Hepatocyte (in vitro differentiated cells): ENCODE measurements at regions not wholly inside any gene's neighbourhood (a gene's known extent, or its start where the extent isn't known, plus 50 kb on each side); places are given as distances from the start of the nearest gene placed in this dataset.

ENCODE experiments used
- DNase-seq: peaks from one replicate; pipeline ENCODE4 v3.0.0-alpha.2; 2016; ENCODE audit warnings: low spot score
- H2AFZ ChIP-seq: fragments of 200-600 bp; sonication (generic); 2 replicates; pipeline ENCODE4 v1.6.0; 2016; ENCODE audit warnings: antibody characterized with exemption, mild to moderate bottlenecking
- H3K27ac ChIP-seq: fragments of 200-600 bp; sonication (generic); 2 replicates; pipeline ENCODE4 v1.5.1; 2016; ENCODE audit warnings: mild to moderate bottlenecking
- H3K27me3 ChIP-seq: fragments of 200-600 bp; sonication (generic); 2 replicates; pipeline ENCODE4 v1.6.1; 2016
- H3K36me3 ChIP-seq: fragments of 200-600 bp; sonication (generic); replicated peaks from 2 replicates; pipeline ENCODE4 v1.5.1; 2016; ENCODE audit warnings: low read depth; ENCODE audit not compliant: insufficient read depth
- H3K4me1 ChIP-seq: fragments of 200-600 bp; sonication (generic); 2 replicates; pipeline ENCODE4 v1.5.1; 2016; ENCODE audit warnings: mild to moderate bottlenecking, moderate library complexity; ENCODE audit not compliant: insufficient read depth
- H3K4me2 ChIP-seq: fragments of 200-600 bp; sonication (generic); 2 replicates; pipeline ENCODE4 v1.6.0; 2016
- H3K4me3 ChIP-seq: fragments of 200-600 bp; sonication (generic); 2 replicates; pipeline ENCODE4 v1.5.1; 2016; ENCODE audit warnings: mild to moderate bottlenecking
- H3K79me2 ChIP-seq: fragments of 200-600 bp; sonication (generic); 2 replicates; pipeline ENCODE4 v1.6.0; 2017; ENCODE audit warnings: mild to moderate bottlenecking
- H3K9me2 ChIP-seq: fragments of 200-600 bp; sonication (generic); replicated peaks from 2 replicates; pipeline ENCODE4 v1.6.0; 2017; ENCODE audit warnings: mild to moderate bottlenecking; ENCODE audit not compliant: insufficient read depth
- H3K9me3 ChIP-seq: fragments of 200-600 bp; sonication (generic); 2 replicates; pipeline ENCODE4 v1.5.1; 2016; ENCODE audit warnings: low read depth, mild to moderate bottlenecking
- H4K20me1 ChIP-seq: fragments of 200-600 bp; sonication (generic); 2 replicates; pipeline ENCODE4 v1.6.0; 2016; ENCODE audit warnings: mild to moderate bottlenecking; ENCODE audit not compliant: insufficient read depth, poor library complexity, severe bottlenecking
- EZH2 ChIP-seq: fragments of 200-600 bp; sonication (generic); IDR thresholded peaks from 2 replicates; pipeline ENCODE4 v1.6.1; 2016; ENCODE audit warnings: antibody characterized with exemption, mild to moderate bottlenecking, borderline replicate concordance
- EZH2phosphoT487 ChIP-seq: fragments of 200-600 bp; sonication (generic); IDR thresholded peaks from one replicate; pipeline ENCODE4 v1.6.1; 2018; ENCODE audit warnings: antibody characterized with exemption, mild to moderate bottlenecking, low read depth, moderate library complexity; ENCODE audit not compliant: unreplicated experiment, severe bottlenecking
- WGBS: methylation state at CpG from one replicate; pipeline ENCODE4 v1.1.6; 2016; ENCODE audit warnings: low lambda C conversion rate; ENCODE audit errors: missing lambda C conversion rate; 5-methylcytosine and 5-hydroxymethylcytosine counted together
- TF ChIP-seq, protein P1 (sequence below): fragments of 200-600 bp; sonication (generic); IDR thresholded peaks from 2 replicates; pipeline ENCODE4 v1.5.1; 2016; ENCODE audit warnings: antibody characterized with exemption, mild to moderate bottlenecking; ENCODE audit not compliant: poor library complexity

DNA sequence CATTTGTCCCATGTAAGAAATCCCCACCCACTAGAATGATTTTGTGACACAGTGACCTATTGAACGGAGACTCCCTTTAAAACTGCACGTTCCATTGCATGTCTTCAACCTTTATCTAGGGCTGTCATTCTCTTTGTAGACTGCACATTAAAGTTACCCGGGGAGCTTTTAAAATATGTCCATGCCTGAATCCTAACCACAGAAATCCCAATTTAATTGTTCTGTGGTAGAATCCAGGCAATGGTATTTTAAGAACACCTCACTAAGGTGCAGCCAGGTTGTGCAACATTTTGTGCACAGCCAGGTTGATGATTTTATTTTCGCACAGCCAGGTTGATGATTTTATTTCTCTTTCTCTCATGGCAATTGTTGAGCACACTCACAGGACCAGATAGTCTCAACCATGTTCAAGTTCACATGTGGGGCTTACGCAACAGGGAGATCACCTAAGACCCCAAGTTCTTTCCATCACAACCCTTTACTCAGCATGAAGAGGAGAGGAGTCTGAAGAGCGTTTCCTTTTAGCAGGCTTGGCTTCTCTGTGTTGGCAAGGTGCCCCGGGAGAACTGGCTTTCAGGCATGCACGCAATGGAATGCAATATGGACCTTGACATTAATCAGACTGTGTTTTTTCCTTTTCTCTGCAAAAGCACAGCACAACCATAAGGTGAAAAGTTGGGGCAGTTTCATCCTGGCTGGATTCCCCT is 467.3 kb upstream of the ETAA1 start:
- Histone ChIP-seq H3K27ac (peak overlapping the region; percentile 11), H2AFZ (peak overlapping the region; percentile 6), H3K9me3 (no peaks in the 10 kb centered on the region), H3K4me2 (peak overlapping the region; percentile 42), H3K79me2 (no peaks in the 10 kb centered on the region), H4K20me1 (no peaks in the 10 kb centered on the region), H3K9me2 (no peaks in the 10 kb centered on the region), H3K4me3 (no peak overlapping the region), H3K27me3 (no peaks in the 10 kb centered on the region), H3K36me3 (no peaks in the 10 kb centered on the region), H3K4me1 (peaks cover 14% of the 10 kb centered on the region)
- WGBS: 52% methylated on average over 8 of the region's 8 CpGs
- peak; percentile 69 for DNase-seq
- no peak for TF ChIP-seq EZH2phosphoT487
- TF ChIP-seq, protein P1, sequence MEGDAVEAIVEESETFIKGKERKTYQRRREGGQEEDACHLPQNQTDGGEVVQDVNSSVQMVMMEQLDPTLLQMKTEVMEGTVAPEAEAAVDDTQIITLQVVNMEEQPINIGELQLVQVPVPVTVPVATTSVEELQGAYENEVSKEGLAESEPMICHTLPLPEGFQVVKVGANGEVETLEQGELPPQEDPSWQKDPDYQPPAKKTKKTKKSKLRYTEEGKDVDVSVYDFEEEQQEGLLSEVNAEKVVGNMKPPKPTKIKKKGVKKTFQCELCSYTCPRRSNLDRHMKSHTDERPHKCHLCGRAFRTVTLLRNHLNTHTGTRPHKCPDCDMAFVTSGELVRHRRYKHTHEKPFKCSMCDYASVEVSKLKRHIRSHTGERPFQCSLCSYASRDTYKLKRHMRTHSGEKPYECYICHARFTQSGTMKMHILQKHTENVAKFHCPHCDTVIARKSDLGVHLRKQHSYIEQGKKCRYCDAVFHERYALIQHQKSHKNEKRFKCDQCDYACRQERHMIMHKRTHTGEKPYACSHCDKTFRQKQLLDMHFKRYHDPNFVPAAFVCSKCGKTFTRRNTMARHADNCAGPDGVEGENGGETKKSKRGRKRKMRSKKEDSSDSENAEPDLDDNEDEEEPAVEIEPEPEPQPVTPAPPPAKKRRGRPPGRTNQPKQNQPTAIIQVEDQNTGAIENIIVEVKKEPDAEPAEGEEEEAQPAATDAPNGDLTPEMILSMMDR: no peak

DNA sequence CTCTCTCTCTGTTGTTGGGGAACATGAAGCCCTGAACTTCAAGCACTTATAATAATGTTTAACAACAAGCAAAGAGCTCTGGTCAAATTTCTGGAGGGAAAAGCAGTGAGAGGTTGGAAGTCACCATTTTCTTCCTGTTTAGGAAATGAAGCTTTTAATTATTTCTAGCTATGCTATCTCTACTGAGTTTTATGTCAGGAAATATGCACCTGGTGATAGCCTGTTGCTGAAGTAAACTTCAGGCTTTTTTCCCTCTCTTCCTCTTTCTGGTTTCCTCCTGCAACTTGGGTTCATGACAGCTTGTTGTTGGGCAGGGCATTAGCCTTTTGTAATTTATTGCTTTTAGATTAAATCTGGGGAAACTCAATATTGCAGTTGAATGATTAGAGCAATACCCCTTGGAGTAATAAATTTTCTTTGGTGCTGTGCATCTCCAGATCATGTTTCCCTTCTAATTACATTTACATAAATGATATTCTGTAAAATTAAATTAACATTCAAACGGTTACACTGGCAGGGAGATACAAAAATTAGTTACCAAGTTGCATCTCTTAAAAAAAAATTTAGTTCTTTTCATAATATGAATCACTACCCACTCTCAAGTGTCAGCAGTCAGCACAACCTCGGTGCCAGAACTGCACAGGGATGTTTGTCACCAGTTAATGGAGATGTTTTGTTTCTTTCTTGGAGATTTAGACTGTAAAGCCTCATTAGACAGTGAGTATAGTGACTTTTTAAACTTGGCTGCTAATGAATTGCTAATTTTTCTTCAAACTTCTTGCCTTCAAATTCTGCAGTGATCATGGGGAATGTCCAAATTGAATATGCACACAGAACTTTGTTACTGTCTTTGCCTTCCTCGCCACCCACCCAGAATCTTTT is 466.6 kb upstream of the ETAA1 start:
- Histone ChIP-seq H3K4me2 (peak overlapping the region; percentile 7), H3K9me2 (no peaks in the 10 kb centered on the region)

DNA sequence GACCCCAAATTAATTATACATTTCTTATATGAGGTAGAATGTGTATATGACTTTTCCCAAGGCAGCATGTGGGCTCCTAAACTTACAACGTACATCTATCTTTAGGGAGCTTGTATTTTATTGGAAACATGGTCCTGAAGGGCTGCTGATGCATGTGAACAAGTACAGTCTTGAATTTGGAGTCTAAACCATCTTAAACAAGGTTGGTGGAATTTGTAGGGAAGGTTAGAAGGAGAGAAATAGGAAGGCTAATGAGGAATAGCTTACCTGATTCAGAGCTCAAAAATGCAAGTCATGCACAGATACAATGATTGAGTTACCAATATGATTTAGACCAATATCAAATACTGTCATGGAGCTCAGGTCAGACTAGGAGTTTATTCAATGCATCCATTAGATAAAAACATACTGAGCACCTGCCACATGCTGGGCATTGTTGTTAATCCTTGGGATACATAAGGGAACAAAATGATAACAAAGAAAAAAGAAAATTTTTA is 458.6 kb upstream of the ETAA1 start:
- 79% methylated on average over 1 of the region's 1 CpG for WGBS
- Histone ChIP-seq H3K9me2 (no peaks in the 10 kb centered on the region), H3K79me2 (no peaks in the 10 kb centered on the region), H3K9me3 (no peaks in the 10 kb centered on the region), H3K36me3 (no peaks in the 10 kb centered on the region), H3K27me3 (no peaks in the 10 kb centered on the region), H3K27ac (no peak overlapping the region), H3K4me2 (no peak overlapping the region), H3K4me3 (no peak overlapping the region), H4K20me1 (no peaks in the 10 kb centered on the region), H2AFZ (no peak overlapping the region), H3K4me1 (no peaks in the 10 kb centered on the region)
- no peak for DNase-seq
- no peak for TF ChIP-seq EZH2phosphoT487
- no peak for TF ChIP-seq EZH2
- TF ChIP-seq, protein P1: no peak

More for the DNA sequence above, 466.6 kb upstream of the ETAA1 start:
- no peaks in the 10 kb centered on the region for H3K79me2 ChIP-seq
- peak overlapping the region; percentile 11 for H3K27ac ChIP-seq
- H3K27me3 ChIP-seq: no peaks in the 10 kb centered on the region
- TF ChIP-seq EZH2: no peak
- no peak for TF ChIP-seq EZH2phosphoT487
- TF ChIP-seq, protein P1: no peak
- H2AFZ ChIP-seq: peak overlapping the region; percentile 6
- H3K36me3 ChIP-seq: no peaks in the 10 kb centered on the region
- peaks cover 14% of the 10 kb centered on the region for H3K4me1 ChIP-seq
- no peak for DNase-seq
- H3K9me3 ChIP-seq: no peaks in the 10 kb centered on the region
- WGBS: 86% methylated on average over 3 of the region's 3 CpGs
- no peak overlapping the region for H3K4me3 ChIP-seq
- no peaks in the 10 kb centered on the region for H4K20me1 ChIP-seq
